IMR-90 (cell line): ENCODE measurements at regions not wholly inside any gene's neighbourhood (a gene's known extent, or its start where the extent isn't known, plus 50 kb on each side); places are given as distances from the start of the nearest gene placed in this dataset.

Experiments used
- ATAC-seq: fragments of 200-7000 bp; cut with Tn5 transposase; 2 replicates; pipeline ENCODE4 v1.9.1; 2020; ENCODE audit warnings: low read depth, mild to moderate bottlenecking, moderate library complexity
- BruUV-seq: library from RNA; stranded (reverse); fragments of 400-500 nt; replicated peaks from 2 replicates; lab custom pipeline; 2021; lab: Mats Ljungman, UMichigan
- CTCF ChIA-PET: fragments of 300-600 bp; formaldehyde crosslinking; extraction: SDS; loops from one replicate; lab custom pipeline; 2021; ENCODE audit warnings: antibody characterized with exemption; lab: Yijun Ruan, JAX
- POLR2A ChIA-PET: fragments of 300-600 bp; sonication (Branson Sonifier 250); formaldehyde crosslinking; loops from one replicate; lab custom pipeline; 2022; ENCODE audit warnings: antibody characterized with exemption; ENCODE audit not compliant: unreplicated experiment; lab: Charles Lee
- DNase-seq: peaks from one replicate; pipeline ENCODE4 v3.0.0; 2013
- H2AFZ ChIP-seq: replicated peaks from 2 replicates; pipeline ENCODE3; 2013; ENCODE audit warnings: low read length, mild to moderate bottlenecking; ENCODE audit not compliant: poor library complexity
- H2AK5ac ChIP-seq: 2 replicates; pipeline ENCODE4 v1.6.1; 2013; ENCODE audit warnings: low read depth, low read length, inconsistent platforms
- H2AK9ac ChIP-seq: replicated peaks from 2 replicates; pipeline ENCODE3; 2013; ENCODE audit warnings: mild to moderate bottlenecking, low read depth, low read length, moderate library complexity; ENCODE audit not compliant: poor library complexity
- H2BK120ac ChIP-seq: 2 replicates; pipeline ENCODE4 v1.6.1; 2013; ENCODE audit warnings: low read depth, low read length, inconsistent platforms
- H2BK15ac ChIP-seq: 3 replicates; pipeline ENCODE4 v1.6.1; 2013; ENCODE audit warnings: low read depth, low read length, inconsistent platforms
- H2BK20ac ChIP-seq: 2 replicates; pipeline ENCODE4 v1.6.1; 2013; ENCODE audit warnings: low read depth, mild to moderate bottlenecking, inconsistent platforms, low read length, moderate library complexity
- H2BK5ac ChIP-seq: 2 replicates; pipeline ENCODE4 v1.6.1; 2013; ENCODE audit warnings: mild to moderate bottlenecking, low read depth, low read length, inconsistent platforms; ENCODE audit not compliant: poor library complexity, severe bottlenecking
- H3K14ac ChIP-seq: replicated peaks from 2 replicates; pipeline ENCODE4 v1.6.1; 2013; ENCODE audit warnings: low read depth, low read length, inconsistent platforms
- H3K18ac ChIP-seq: 2 replicates; pipeline ENCODE4 v1.6.1; 2013; ENCODE audit warnings: low read depth, low read length, control low read depth
- H3K23ac ChIP-seq: 2 replicates; pipeline ENCODE4 v1.6.1; 2013; ENCODE audit warnings: low read depth, low read length, inconsistent platforms
- H3K27ac ChIP-seq: 2 replicates; pipeline ENCODE4 v1.5.1; 2013; ENCODE audit warnings: mild to moderate bottlenecking, control low read depth, low read length; ENCODE audit not compliant: insufficient read depth
- H3K27me3 ChIP-seq: 2 replicates; pipeline ENCODE4 v1.6.1; 2013; ENCODE audit warnings: low read length; ENCODE audit not compliant: control insufficient read depth, insufficient read depth
- H3K36me3 ChIP-seq: 2 replicates; pipeline ENCODE4 v1.6.1; 2013; ENCODE audit warnings: low read length, mixed read lengths; ENCODE audit not compliant: control insufficient read depth, insufficient read depth
- H3K4ac ChIP-seq: 2 replicates; pipeline ENCODE4 v1.6.1; 2013; ENCODE audit warnings: low read depth, low read length, inconsistent platforms
- H3K4me1 ChIP-seq: 2 replicates; pipeline ENCODE4 v1.6.1; 2013; ENCODE audit warnings: low read length, mixed read lengths; ENCODE audit not compliant: control insufficient read depth, insufficient read depth
- H3K4me2 ChIP-seq: 2 replicates; pipeline ENCODE4 v1.6.1; 2013; ENCODE audit warnings: low read depth, mild to moderate bottlenecking, control low read depth, low read length, moderate library complexity
- H3K4me3 ChIP-seq: 2 replicates; pipeline ENCODE4 v1.5.1; 2013; ENCODE audit warnings: low read depth, mild to moderate bottlenecking, control low read depth, low read length, moderate library complexity; ENCODE audit not compliant: insufficient read depth
- H3K56ac ChIP-seq: 2 replicates; pipeline ENCODE4 v1.6.1; 2013; ENCODE audit warnings: low read length, inconsistent platforms; ENCODE audit not compliant: insufficient read depth; ENCODE audit errors: extremely low read depth
- H3K79me1 ChIP-seq, 2 experiments: 2 replicates each; pipeline ENCODE4 v1.6.1; 2013; ENCODE audit warnings: low read length in 2 of 2, inconsistent platforms in 1 of 2, low read depth in 1 of 2
- H3K9ac ChIP-seq: 2 replicates; pipeline ENCODE4 v1.6.1; 2013; ENCODE audit warnings: low read depth, low read length, control low read depth
- H3K9me1 ChIP-seq: 2 replicates; pipeline ENCODE4 v1.6.1; 2013; ENCODE audit warnings: low read length, inconsistent platforms; ENCODE audit not compliant: insufficient read depth
- H3K9me3 ChIP-seq: 2 replicates; pipeline ENCODE4 v1.6.1; 2013; ENCODE audit warnings: low read length; ENCODE audit not compliant: control insufficient read depth, insufficient read depth
- H4K20me1 ChIP-seq: 2 replicates; pipeline ENCODE4 v1.6.1; 2013; ENCODE audit warnings: low read length, inconsistent platforms; ENCODE audit not compliant: insufficient read depth
- H4K5ac ChIP-seq: 2 replicates; pipeline ENCODE4 v1.6.1; 2013; ENCODE audit warnings: mild to moderate bottlenecking, low read depth, low read length, control low read depth
- H4K8ac ChIP-seq, 2 experiments: 2 replicates each; pipeline ENCODE4 v1.6.1; 2013; ENCODE audit warnings: low read depth in 2 of 2, low read length in 2 of 2, control low read depth in 1 of 2, inconsistent platforms in 1 of 2
- H4K91ac ChIP-seq: 2 replicates; pipeline ENCODE4 v1.6.1; 2013; ENCODE audit warnings: low read depth, low read length, inconsistent platforms; ENCODE audit not compliant: insufficient read depth
- BHLHE40 ChIP-seq: fragments of 150-350 bp; IDR thresholded peaks from 2 replicates; pipeline ENCODE4 v1.6.1; 2016; ENCODE audit warnings: mild to moderate bottlenecking, low read depth, low read length
- CEBPB ChIP-seq: IDR thresholded peaks from 2 replicates; pipeline ENCODE4 v1.6.1; 2012; ENCODE audit warnings: low read depth, low read length, improper control_type of control experiment
- POLR2A ChIP-seq: IDR thresholded peaks from 2 replicates; pipeline ENCODE4 v1.6.1; 2012; ENCODE audit warnings: mild to moderate bottlenecking, low read depth, low read length
- RAD21 ChIP-seq: IDR thresholded peaks from 2 replicates; pipeline ENCODE4 v1.6.1; 2012; ENCODE audit warnings: low read length, improper control_type of control experiment
- SMC3 ChIP-seq: fragments of 150-350 bp; IDR thresholded peaks from 2 replicates; pipeline ENCODE4 v1.6.1; 2016; ENCODE audit warnings: low read depth, mild to moderate bottlenecking, antibody characterized with exemption, low read length, moderate library complexity
- WGBS, 2 experiments: methylation state at CpG; one replicate each; pipeline versions ENCODE4 v1.1.5 to v1.1.7; 2013; ENCODE audit warnings: missing lambda C conversion rate in 2 of 2; ENCODE audit not compliant: insufficient read length in 1 of 2; ENCODE audit errors: extremely low coverage in 2 of 2; 5-methylcytosine and 5-hydroxymethylcytosine counted together
- dilution Hi-C: fragments of 300-500 bp; cut with HindIII; formaldehyde crosslinking; loops from one replicate; pipeline ENCODE4 v1.14.3; 2018; ENCODE audit warnings: low sequenced_read_pairs; ENCODE audit not compliant: unreplicated experiment
- in situ Hi-C: fragments of 300-500 bp; cut with MboI; formaldehyde crosslinking; loops from 3 replicates; pipeline ENCODE4 v1.14.3; 2019; ENCODE audit warnings: low sequenced_read_pairs, inconsistent platforms, mixed read lengths
- intact Hi-C: fragments of 100-400 bp; cut with micrococcal nuclease; formaldehyde crosslinking; loops from 2 replicates; pipeline ENCODE4 v1.10.0; 2022
- TF ChIP-seq, protein P1 (sequence below): conservative IDR thresholded peaks from 2 replicates; pipeline ENCODE4 v1.5.1; 2012; ENCODE audit warnings: mild to moderate bottlenecking, low read depth, low read length, improper control_type of control experiment

DNA sequence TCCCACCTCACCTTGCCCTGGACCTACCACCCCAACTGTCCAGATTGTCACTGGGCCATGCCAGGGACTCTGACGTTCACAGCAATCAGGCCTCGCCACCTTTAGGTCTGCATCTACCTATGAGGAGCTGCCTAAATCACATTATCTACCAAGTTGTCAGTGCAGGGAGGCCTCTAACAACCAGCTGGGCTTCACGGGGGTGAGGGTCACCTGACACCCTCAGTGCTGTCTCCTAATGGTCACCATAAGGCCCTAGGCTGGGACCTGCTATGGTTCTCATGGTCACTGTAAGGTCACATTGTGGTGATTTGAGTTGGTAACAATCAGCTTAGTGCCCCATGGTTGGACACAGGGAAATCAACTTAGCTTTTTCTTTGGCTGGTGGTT, 119.2 kb upstream of the CXCL14 start:
- Histone ChIP-seq H4K8ac (no peak overlapping the region), H4K20me1 (no peaks in the 10 kb centered on the region), H3K9me1 (no peaks in the 10 kb centered on the region), H3K27me3 (no peaks in the 10 kb centered on the region), H2BK20ac (no peak overlapping the region), H3K4me1 (no peaks in the 10 kb centered on the region), H3K27ac (no peak overlapping the region), H4K91ac (no peak overlapping the region), H2BK5ac (no peak overlapping the region), H3K23ac (no peak overlapping the region), H3K56ac (no peak overlapping the region), H3K4ac (no peak overlapping the region), H3K9ac (no peak overlapping the region), H3K4me2 (no peak overlapping the region), H3K36me3 (no peaks in the 10 kb centered on the region), H2BK120ac (no peak overlapping the region), H3K4me3 (no peak overlapping the region), H3K18ac (no peak overlapping the region), H2AFZ (no peak overlapping the region), H2AK5ac (no peak overlapping the region), H3K14ac (no peak overlapping the region), H2BK15ac (no peak overlapping the region), H3K9me3 (no peaks in the 10 kb centered on the region), H4K5ac (no peak overlapping the region), H2AK9ac (no peak overlapping the region), H3K79me1 (no peaks in the 10 kb centered on the region)
- ChIA-PET POLR2A (no interaction called here), CTCF (no interaction called here)
- ATAC-seq (no peak), DNase-seq (no peak)
- dilution Hi-C loops (no loop called here), intact Hi-C loops (no loop called here), in situ Hi-C loops (no loop called here)
- no peak for TF ChIP-seq RAD21
- TF ChIP-seq CEBPB, result no peak
- TF ChIP-seq, protein P1, sequence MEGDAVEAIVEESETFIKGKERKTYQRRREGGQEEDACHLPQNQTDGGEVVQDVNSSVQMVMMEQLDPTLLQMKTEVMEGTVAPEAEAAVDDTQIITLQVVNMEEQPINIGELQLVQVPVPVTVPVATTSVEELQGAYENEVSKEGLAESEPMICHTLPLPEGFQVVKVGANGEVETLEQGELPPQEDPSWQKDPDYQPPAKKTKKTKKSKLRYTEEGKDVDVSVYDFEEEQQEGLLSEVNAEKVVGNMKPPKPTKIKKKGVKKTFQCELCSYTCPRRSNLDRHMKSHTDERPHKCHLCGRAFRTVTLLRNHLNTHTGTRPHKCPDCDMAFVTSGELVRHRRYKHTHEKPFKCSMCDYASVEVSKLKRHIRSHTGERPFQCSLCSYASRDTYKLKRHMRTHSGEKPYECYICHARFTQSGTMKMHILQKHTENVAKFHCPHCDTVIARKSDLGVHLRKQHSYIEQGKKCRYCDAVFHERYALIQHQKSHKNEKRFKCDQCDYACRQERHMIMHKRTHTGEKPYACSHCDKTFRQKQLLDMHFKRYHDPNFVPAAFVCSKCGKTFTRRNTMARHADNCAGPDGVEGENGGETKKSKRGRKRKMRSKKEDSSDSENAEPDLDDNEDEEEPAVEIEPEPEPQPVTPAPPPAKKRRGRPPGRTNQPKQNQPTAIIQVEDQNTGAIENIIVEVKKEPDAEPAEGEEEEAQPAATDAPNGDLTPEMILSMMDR, result no peak
- no peak for TF ChIP-seq POLR2A
- TF ChIP-seq BHLHE40, result no peak
- no peak for TF ChIP-seq SMC3
- WGBS, 2 experiments, result 80% methylated on average over 1 of the region's 3 CpGs; no CpG with 5 or more reads in 1 of the 2 experiments
- BruUV-seq, result no TSS peak
